ENCODE measurements at regions not wholly inside any gene's neighbourhood (a gene's known extent, or its start where the extent isn't known, plus 50 kb on each side); places are given as distances from the start of the nearest gene placed in this dataset.

GRCh38 chr6:149212206-149212605 is 105.3 kb upstream of the TAB2 start:
- no peaks in the 10 kb centered on the region for H3K9me3 ChIP-seq
- TF ChIP-seq, protein P1, sequence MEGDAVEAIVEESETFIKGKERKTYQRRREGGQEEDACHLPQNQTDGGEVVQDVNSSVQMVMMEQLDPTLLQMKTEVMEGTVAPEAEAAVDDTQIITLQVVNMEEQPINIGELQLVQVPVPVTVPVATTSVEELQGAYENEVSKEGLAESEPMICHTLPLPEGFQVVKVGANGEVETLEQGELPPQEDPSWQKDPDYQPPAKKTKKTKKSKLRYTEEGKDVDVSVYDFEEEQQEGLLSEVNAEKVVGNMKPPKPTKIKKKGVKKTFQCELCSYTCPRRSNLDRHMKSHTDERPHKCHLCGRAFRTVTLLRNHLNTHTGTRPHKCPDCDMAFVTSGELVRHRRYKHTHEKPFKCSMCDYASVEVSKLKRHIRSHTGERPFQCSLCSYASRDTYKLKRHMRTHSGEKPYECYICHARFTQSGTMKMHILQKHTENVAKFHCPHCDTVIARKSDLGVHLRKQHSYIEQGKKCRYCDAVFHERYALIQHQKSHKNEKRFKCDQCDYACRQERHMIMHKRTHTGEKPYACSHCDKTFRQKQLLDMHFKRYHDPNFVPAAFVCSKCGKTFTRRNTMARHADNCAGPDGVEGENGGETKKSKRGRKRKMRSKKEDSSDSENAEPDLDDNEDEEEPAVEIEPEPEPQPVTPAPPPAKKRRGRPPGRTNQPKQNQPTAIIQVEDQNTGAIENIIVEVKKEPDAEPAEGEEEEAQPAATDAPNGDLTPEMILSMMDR (IDR thresholded peaks at IDR 0.05) = no peak
- TF ChIP-seq POLR2A (IDR thresholded peaks at IDR 0.05) (no peak), POLR2AphosphoS5 (IDR thresholded peaks at IDR 0.05) (no peak)
- H3K27me3 ChIP-seq = no peaks in the 10 kb centered on the region
- no peak overlapping the region for H3K27ac ChIP-seq
- intact Hi-C loops (cut with DNase I; ENCODE audit: low total_unique reads) = no loop called here
- no peaks in the 10 kb centered on the region for H3K4me1 ChIP-seq
- no peak for DNase-seq (ENCODE audit: low spot score in 2 of 2)
- no peaks in the 10 kb centered on the region for H3K36me3 ChIP-seq
- H3K4me3 ChIP-seq = no peak overlapping the region

DNA sequence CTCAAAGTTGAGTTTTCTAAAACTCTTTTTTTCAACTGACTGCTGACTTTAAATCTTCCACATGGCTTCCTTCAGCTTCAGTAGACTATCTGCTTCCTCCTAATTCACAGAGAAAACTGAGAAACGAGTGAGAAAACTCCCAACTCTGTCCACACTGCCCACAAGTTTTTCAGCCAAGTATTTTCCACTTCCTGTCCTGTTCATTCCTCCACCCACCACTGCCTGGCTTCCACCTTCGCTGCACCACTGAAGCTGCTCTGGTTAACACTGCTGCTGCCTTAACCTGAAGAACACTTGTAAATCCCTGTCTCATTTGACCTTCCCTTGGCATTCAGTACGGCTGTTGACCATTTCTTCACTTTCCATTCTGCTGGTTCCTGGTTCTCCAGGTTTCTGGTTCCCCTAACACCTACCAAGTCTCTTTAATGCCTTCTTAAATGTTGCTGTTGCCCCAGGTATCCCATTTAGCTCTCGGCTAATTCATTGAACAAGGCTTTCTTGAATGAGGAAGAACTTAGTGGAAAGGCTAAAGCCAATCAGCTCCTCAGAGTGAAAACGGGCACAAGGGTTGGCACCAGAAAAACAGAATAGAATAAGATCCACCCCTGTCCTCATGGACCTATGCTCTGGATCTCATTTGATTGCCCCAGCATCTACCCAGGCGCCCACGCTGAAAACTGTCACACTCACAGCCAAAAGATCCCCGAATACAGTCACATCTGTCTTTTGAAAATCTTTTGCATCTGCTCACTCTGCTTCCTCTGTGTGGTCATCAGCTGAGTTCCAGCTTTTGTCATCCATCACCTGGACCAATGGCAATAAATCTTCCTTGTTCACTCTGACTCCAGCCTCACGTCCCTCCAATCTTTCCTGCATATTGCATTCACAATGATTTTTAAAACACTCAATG is 104.4 kb upstream of the TAB2 start:
- DNase-seq (ENCODE audit: low spot score in 2 of 2) = no peak
- H3K27ac ChIP-seq = no peak overlapping the region
- intact Hi-C loops (cut with DNase I; ENCODE audit: low total_unique reads) = no loop called here
- no peaks in the 10 kb centered on the region for H3K27me3 ChIP-seq
- H3K4me3 ChIP-seq = no peak overlapping the region
- TF ChIP-seq POLR2A (IDR thresholded peaks at IDR 0.05) (no peak), POLR2AphosphoS5 (IDR thresholded peaks at IDR 0.05) (no peak)
- TF ChIP-seq, protein P1 (IDR thresholded peaks at IDR 0.05) = no peak
- H3K4me1 ChIP-seq = no peaks in the 10 kb centered on the region
- no peaks in the 10 kb centered on the region for H3K9me3 ChIP-seq
- H3K36me3 ChIP-seq = no peaks in the 10 kb centered on the region

- TF ChIP-seq, protein P1 (IDR thresholded peaks at IDR 0.05) = no peak
- no peak for TF ChIP-seq POLR2AphosphoS5 (IDR thresholded peaks at IDR 0.05)
- no peaks in the 10 kb centered on the region for H3K27me3 ChIP-seq
- no peak for DNase-seq (ENCODE audit: low spot score in 2 of 2)
- no peak overlapping the region for H3K4me3 ChIP-seq
- no peaks in the 10 kb centered on the region for H3K36me3 ChIP-seq
- H3K9me3 ChIP-seq = no peaks in the 10 kb centered on the region
- no peaks in the 10 kb centered on the region for H3K4me1 ChIP-seq
- H3K27ac ChIP-seq = no peak overlapping the region
- intact Hi-C loops (cut with DNase I; ENCODE audit: low total_unique reads) = no loop called here
Observed at GRCh38 chr6:149213829-149214228, 103.7 kb upstream of the TAB2 start.

GRCh38 chr6:149216459-149216858 is 101.1 kb upstream of the TAB2 start:
- Histone ChIP-seq H3K27ac (no peak overlapping the region), H3K27me3 (no peaks in the 10 kb centered on the region), H3K4me3 (no peak overlapping the region), H3K9me3 (no peaks in the 10 kb centered on the region), H3K4me1 (no peaks in the 10 kb centered on the region), H3K36me3 (no peaks in the 10 kb centered on the region)
- intact Hi-C loops (cut with DNase I; ENCODE audit: low total_unique reads) = no loop called here
- DNase-seq (ENCODE audit: low spot score in 2 of 2) = no peak
- TF ChIP-seq, protein P1 (IDR thresholded peaks at IDR 0.05) = no peak
- no peak for TF ChIP-seq POLR2AphosphoS5 (IDR thresholded peaks at IDR 0.05)
- no peak for TF ChIP-seq POLR2A (IDR thresholded peaks at IDR 0.05)

DNA sequence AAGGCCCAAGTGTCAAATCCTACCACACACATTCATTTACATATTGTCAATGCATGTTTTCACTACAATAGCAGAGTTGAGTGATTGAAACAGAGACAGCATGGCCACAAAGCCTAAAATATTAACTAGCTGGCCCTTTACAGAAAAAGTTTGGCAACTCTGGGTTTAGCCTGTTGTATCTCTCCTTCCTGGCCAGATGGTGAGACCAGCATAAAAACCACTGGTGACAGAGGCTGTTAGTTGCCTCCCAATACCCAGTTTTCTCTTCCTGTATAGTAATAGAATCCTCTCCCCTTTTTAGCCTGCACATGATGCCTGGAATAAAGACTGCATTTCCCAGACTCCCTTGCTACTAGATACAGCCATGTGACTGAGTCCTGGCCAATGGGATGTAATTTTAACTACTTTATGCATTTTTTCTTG is 100.0 kb upstream of the TAB2 start:
- Histone ChIP-seq H3K36me3 (no peaks in the 10 kb centered on the region), H3K4me3 (no peak overlapping the region), H3K9me3 (no peaks in the 10 kb centered on the region), H3K4me1 (no peaks in the 10 kb centered on the region), H3K27ac (no peak overlapping the region), H3K27me3 (no peaks in the 10 kb centered on the region)
- intact Hi-C loops (cut with DNase I; ENCODE audit: low total_unique reads) = no loop called here
- TF ChIP-seq POLR2AphosphoS5 (IDR thresholded peaks at IDR 0.05) (no peak), POLR2A (IDR thresholded peaks at IDR 0.05) (no peak)
- TF ChIP-seq, protein P1 (IDR thresholded peaks at IDR 0.05) = no peak
- DNase-seq (ENCODE audit: low spot score in 2 of 2) = no peak

All from breast epithelium (tissue), 4 donors.